K562 (cell line): ENCODE measurements at regions not wholly inside any gene's neighbourhood (a gene's known extent, or its start where the extent isn't known, plus 50 kb on each side); places are given as distances from the start of the nearest gene placed in this dataset.

Source experiments
- HCFC1 ChIP-seq: IDR thresholded peaks from 2 replicates; pipeline ENCODE4 v1.6.1; 2012; ENCODE audit warnings: low read depth, low read length, improper control_type of control experiment
- MXI1 ChIP-seq: IDR thresholded peaks from 2 replicates; pipeline ENCODE4 v1.6.1; 2011; ENCODE audit warnings: low read depth, mild to moderate bottlenecking, improper control_type of control experiment, low read length
- PURB ChIP-seq: sonication (generic); formaldehyde crosslinking; IDR thresholded peaks from 2 replicates; pipeline ENCODE4 v1.9.0; 2021; ENCODE audit warnings: low read depth, mild to moderate bottlenecking, missing genetic modification reagents
- ZBED1 ChIP-seq: IDR thresholded peaks from 2 replicates; pipeline ENCODE4 v1.6.1; 2014
- ZBTB40 ChIP-seq, 2 experiments: fragments of 450-650 bp in 1 of 2; sonication (generic) in 1 of 2; formaldehyde crosslinking in 1 of 2; IDR thresholded peaks; 2 replicates each; pipeline versions ENCODE4 v1.7.1 to v1.9.0; 2016 to 2022; ENCODE audit warnings: inconsistent platforms in 1 of 2, mild to moderate bottlenecking in 1 of 2, missing genetic modification reagents in 1 of 2

GRCh38 chr6:98583506-98583905 lies 250.9 kb upstream of the POU3F2 start (continued):
- TF ChIP-seq ZBTB40 (IDR thresholded peaks at IDR 0.05) (no peak), ZBTB40 (CRISPR knock-in tag; IDR thresholded peaks at IDR 0.05) (no peak), ZBED1 (no peak), MXI1 (no peak), PURB (CRISPR knock-in tag) (no peak), HCFC1 (no peak)
